Activated naive CD8-positive, alpha-beta T cell treated with anti-CD3 and anti-CD28 coated beads, Interleukin-2, amount 50 U/mL, for 16 hours (primary cell): ENCODE measurements at regions not wholly inside any gene's neighbourhood (a gene's known extent, or its start where the extent isn't known, plus 50 kb on each side); places are given as distances from the start of the nearest gene placed in this dataset.
"Not testable (repeated sequence)": the region's sequence is repeated elsewhere in the genome, so short reads cannot be mapped to it uniquely, and the experiment has no call there.

Source experiments
- DNase-seq: peaks from one replicate; pipeline ENCODE4 v3.0.0-alpha.2; 2020; ENCODE audit warnings: low read depth, low spot score

DNA sequence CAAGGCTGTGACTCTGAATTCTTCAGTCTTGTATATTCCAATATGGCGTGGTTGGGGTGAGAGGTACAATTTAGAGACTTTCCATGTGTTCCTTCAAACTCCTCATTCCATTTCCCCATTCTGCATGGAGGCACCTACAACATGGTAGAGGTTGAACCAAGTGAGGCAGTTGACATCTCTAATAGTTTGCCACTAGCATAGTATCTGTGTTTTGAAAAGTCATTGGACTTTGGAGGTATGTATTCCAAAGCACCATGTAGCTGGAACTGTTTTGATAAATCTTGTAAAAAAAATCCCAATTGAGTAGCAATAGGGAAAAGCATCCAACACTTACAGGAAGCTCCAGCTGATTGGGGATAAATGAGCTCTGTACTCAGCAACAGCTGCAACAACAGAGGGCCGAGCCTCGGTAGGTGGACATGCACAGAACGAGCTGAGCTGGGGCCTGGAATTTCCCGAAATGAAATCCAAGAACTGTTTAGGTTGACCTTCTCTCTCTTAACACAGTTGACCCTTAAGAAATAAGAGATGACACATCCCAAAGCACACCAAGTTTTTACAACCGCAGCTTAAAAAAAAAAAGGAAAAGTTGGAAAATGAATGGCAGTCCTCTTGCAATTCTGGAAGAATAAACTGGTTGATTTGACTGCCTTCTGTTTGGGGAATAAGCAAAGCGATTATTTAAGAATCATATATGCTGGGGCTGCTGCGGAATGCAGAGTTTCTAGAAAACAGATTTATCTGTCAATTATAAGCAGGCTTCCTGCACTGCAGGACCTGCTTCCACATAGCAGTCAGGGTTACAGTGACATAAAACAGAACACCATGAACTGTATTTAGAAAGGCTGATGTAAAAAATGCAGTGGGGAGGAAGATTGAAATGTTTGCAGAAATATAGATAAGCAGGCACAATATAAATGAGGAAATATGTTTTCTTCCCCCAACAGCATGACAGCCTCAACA is 194.6 kb upstream of the KRR1 start:
- no peak for DNase-seq

DNA sequence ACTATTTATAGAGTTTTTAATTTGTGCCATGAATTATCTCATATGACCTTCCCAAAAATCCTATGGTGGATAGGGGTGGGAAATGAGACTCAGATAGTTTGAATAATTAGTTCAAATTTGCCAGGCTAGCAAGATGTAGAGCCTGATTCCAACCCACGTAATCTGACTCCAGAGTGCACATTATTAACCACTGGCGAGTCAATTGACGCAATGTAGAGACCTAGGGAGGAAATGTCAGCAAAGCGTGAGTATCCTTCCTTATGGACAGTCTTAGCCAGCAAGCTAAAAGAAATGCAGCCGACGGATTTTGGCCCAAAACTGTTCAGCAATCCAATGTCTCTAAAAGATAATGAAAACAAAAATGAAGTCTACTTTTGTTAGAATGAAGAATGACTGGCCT is 193.3 kb upstream of the KRR1 start:
- no peak for DNase-seq

DNA sequence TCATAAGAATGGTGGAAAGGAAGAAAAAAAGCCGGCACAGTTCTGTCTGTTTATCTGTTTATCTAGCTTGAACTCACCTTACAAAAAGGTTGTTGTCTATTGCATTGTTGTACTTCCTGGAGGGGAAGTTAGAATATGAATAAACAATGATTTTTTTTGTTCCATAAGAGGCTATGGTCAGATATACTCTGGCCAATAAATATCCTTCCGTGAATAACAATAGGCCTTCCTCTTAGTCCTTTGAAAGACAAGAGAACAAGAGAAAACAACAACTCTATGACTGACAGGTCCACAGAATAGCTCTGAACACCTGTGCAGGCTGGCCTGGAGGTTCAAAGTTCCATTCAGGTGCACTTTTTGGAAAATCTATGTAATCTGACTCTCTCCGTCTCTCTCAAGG is 192.8 kb upstream of the KRR1 start:
- no peak for DNase-seq

DNA sequence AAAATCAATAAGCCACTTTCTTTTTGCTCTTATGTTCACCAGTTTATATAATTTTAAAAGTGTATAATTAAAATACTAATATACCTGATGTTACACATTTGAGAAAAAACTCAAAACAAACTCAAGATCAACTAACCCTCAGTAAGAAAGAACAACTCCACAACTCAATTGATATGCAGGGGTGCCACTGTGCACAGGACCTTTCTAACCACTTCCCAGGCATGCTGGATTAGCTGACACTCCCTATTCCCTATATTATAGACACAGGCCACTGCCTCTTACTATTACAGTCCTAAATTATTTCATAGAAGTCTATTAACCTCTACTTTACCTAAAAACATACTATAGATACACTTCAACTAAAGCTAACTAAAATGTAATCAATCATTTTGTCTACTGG is 191.7 kb upstream of the KRR1 start:
- DNase-seq: no peak

DNA sequence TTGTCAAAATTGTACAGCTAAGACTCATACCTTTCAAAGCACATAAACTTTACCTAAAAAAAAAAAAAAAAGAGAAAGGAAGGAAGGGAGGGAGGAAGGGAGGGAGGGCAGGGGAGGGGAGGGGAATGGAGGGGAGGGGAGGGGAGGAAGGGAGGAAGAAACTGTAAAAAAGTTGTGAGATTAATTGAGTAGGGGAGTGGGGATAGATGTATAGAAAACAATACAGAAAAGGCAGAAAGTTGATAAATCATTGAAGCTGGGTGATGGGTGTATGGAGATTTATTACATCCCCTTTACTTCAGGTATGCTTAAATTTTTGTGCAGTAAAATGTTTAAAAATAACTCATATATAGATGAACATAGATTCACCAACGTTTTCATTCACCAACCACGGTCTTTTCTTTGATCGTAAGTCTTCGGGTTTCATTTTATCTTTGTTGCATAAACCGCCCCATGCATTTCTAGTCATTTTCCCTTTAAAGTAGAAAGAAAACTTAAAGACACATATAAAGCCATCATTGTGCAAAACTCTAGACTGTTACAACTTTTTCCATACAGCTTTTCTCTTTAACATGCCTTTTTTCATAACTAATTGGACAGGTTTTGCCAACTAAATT is 191.2 kb upstream of the KRR1 start:
- no peak for DNase-seq

DNA sequence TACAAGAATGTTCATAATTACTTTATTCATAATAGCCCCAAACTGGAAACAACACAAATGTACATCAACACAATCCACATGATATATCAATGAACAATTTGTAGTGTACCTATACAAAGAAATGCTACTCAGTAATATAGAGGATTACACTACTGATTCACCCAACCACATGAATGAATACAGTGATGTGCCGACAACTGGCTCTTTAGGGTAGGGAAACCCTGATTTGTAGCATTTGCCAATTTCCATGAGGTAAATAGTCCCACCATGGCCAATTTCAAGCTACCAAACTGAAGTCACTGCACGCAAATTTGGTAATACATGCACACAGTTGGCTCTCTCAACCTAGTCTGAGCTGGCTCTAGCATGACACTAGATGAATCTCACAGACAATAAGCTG is 190.4 kb upstream of the KRR1 start:
- DNase-seq: no peak

DNA sequence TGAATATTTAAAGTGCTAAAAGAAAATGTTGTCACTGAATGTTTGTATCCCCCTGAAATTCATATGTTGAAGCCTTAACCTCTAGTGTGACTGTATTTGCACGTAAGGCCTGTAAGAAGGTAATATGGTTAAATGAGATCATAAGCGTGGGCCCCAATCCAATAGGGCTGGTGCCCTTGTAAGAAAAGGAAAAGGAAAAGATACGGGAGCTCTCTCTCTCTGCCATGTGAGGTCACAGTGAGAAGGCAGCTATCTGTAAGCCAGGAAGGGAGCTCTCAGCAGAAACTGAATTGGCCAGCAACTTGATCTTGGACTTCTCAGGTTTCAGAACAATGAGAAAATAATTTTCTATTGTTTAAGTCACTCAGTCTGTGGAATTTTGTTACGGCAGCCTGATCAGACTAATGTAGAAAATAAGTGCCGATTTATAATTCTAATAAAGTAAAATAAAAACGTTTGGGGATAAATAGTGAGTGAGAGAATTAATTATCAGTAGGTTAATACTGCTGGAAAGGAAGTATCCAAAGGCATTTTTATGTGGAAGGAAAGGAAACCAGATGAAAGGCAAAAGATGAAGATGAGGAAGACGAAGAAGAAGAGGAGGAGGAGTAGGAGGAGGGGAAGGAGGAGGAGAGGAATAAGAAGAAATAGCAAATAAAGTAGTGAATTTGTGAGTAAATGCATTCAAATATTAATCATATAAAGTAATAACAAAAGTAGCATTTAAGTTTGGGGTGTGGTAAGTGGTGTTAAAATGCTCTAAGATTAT is 188.5 kb upstream of the KRR1 start:
- no peak for DNase-seq

DNA sequence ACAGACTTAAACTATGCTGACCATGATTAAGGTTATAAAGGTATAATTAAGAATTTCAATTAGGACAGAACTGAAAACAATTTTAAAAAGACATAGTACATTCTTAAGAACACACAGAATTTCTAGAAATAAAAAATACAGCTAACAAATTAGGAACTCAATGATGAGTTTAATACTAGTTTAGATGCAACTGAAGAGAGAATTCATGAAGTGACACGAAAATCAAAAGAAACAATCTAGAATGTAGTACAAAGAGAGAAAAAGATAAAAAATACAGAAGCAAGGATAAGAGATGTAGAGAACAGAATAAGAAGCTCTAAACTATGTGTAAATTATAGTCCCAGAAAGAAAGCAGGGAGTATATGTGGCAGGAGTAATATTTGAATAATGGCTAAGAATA is 187.8 kb upstream of the KRR1 start:
- no peak for DNase-seq

DNA sequence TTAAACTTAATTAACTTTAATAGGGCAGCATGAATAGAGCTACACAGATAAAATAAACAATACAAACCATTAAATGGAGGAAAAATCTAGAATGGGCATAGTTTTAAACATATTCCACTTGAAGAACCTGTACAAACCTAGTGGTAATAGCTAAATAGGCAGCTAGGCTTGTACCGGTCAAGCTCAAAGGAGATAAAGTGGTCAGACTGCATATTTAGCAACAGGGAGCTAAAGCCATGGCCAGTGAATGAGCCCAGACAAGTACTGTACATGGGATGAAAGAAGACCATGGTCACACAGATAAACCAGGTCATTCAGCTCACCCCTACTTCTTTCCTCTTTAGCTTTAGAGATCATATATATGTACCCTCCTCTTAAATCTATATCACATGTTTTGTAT is 186.6 kb upstream of the KRR1 start:
- DNase-seq: no peak

DNA sequence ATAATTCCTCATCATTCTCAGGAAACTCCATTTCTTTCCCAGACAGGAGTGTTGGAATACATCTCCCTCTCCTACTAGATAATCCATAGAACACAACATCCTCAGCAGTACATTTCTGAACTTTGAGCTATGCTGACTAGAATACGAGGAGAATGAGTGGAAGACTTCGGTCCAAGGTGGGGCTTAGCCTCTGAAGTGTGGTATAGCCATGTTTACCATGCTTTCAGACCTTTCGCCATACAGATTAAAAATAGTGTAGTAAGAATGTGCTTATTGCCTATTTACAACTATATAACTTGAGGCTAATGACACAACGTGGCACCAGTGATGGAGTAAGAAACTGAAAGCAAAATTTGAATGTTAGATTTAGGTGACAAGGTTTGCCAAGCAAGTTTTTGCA is 184.5 kb upstream of the KRR1 start:
- no peak for DNase-seq

DNA sequence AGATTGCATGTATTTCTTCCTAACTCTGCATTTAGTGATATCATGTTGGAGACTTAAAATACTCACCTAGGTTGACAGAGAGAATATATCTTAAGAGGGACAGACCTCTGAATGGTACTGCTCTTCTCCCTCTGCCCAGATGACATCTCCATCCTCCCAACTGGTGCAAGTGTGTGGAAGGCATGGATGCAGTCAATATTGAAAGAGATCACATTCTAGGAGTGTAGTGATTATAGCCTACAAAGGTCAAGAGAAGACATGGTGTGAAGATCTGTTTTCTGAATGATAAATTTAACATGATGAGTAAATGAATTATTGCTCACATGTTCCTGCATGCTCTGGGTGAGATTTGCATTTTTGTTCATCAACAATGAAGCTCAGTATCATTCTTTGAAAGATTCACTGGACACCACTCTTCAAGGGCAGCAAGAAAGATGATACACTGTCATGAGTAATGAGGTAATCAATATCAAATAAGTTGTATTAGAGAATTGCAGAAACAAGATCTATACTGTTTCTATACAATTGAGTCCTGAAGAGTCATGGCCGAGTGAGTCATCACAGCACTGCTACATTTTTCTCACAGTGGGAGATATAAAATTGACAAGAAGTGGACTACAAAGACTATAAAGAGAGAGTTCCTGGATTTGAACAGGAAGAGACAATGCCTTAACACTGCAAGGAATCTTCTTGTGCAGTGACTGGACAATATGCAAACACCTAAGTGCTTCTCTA is 183.3 kb upstream of the KRR1 start:
- no peak for DNase-seq

DNA sequence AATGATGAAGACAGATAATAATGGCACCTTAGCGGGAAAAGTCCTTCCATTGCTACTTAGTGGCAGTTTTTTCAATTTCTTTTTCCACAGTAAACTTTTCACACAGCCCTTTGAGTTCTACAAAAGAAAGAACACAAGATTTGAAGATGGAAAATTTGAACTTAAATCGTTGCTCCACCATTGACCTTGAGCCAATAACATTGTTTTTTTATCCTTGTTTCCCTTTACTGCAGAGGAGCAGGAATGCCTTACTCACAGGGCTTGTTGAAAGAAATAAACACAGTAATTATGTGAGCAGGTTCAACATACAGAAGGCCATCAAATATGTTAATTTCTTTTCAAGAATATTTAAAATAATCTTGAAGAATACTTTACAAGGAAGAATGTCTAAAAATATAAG is 181.5 kb upstream of the KRR1 start:
- no peak for DNase-seq

DNA sequence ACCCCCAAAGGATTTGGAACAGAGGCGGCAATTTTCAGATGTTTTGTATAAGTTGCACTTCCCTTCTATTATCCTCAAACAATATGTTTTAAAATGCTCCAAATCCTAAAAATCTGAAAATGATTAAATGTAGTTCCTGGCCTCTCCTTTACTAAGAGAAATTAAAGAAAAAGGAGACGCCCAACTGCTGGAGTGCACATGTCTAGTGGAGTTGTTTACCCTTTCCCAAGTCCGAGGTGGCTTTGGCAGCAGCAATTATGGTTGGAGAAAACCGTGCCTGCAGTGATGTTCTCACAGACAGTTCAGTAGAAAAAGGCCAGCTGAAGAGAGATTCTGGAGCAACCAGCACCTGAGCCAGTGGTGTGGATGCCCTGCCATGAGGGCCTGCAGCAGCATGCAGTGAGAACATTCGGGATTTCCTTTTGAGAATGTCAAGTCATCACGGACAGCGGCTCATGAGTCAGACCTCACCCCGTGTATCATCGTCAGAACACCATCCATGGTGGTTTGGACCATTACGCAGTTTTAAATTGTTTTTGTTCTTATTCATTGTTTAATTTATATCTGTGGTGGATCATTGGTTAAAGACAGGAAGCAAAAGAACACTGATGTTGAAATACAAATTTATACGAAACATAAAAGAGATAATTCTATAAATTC is 179.0 kb upstream of the KRR1 start:
- DNase-seq: no peak

DNA sequence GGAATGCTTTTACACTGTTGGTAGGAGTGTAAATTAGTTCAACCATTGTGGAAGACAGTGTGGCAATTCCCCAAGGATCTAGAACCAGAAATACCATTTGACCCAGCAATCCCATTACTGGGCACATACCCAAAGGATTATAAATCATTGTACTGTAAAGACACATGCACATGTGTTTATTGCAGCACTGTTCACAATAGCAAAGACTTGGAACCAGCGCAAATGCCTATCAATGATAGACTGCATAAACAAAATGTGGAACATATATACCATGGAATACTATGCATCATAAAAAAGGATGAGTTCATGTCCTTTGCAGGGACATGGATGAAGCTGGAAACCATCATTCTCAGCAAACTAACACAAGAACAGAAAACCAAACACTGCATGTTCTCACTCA is 174.8 kb upstream of the KRR1 start:
- not testable (repeated sequence) for DNase-seq

DNA sequence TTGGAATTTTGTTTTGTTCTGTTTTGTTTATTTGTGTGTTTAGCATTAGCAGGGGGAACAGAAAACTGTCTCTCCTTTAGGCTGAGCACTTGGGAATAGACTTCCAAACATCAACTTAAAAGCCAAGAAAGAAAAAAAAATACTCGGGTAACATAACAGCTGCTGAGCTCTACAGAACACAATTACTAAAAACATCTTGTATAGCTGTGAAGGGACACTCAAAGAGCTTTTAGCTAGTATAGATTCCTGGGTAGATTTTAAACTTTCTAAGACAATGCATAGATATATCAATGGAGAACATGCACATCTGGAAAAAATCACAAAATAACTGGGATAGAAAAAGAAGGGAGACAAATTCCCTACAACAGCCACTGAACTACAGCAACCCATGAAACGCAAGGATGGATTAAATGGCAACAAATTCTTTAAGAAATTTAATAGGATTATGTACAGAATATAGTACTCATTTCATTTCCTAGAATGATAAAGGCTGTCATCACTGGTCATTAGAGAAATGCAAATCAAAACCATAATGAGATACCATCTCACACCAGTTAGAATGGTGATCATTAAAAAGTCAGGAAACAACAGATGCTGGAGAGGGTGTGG is 174.3 kb upstream of the KRR1 start:
- no peak for DNase-seq

DNA sequence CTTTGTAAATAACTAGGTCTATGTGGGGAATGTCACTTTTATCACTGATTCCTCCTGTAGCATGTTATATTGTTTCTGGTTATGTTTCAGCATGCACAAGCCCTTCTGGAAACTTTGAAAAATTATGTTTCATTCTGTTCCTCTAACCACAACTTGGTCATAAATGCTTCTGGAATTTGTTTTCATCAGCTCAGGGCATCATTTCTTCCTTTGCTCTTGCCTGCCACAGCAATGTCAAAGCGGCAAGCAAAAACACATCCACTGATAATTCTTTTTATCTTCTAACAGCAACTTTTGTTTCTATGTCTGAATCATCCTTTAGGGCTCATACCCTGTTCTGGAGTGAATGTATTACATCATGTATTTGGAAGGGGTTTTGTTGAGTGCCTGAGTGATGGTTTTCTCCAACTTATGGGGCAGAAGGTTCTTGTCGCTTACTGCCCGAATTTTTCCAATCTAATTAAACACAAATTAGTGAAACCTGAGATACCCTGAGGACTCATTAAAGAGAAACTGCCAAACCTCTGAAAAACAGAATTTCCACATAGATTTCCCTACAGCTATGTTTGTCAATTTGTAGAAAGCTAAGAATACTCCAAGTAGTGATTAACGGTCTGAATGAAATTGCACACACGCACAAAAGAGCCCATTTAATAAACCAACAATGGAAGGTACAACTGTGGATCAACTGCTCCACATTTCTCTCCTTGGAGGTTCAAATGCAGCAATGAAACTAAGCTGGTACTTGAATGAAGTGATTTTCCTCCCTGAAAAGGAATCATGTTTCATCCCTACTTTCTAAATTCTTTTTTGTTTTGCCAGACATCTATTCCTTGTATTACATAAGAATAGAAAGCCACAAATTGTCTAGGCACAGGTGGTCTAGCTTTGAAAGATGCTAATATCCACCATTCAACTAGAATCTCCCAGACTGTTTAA is 173.5 kb upstream of the KRR1 start:
- DNase-seq: no peak

DNA sequence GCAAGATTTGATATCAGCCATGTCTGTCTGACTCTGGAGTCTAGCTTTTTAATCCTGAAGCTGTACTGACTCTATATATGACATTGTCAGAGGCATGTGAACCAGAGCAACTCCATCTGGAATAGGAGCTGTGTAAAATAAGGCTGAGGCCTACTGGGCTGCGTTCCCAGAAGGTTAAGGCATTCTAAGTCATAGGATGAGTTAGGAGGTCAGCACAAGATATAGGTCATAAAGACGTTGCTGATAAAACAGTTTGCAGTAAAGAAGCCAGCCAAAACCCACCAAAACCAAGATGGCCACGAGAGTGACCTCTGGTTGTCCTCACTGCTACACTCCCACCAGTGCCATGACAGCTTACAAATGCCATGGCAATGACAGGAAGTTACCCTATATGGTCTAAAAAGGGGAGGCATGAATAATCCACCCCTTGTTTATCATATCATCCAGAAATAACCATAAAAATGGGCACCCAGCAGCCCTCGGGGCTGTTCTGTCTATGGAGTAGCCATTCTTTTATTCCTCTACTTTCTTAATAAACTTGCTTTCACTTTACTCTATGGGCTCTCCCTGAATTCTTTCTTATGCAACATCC is 172.7 kb upstream of the KRR1 start:
- DNase-seq: not testable (repeated sequence)

DNA sequence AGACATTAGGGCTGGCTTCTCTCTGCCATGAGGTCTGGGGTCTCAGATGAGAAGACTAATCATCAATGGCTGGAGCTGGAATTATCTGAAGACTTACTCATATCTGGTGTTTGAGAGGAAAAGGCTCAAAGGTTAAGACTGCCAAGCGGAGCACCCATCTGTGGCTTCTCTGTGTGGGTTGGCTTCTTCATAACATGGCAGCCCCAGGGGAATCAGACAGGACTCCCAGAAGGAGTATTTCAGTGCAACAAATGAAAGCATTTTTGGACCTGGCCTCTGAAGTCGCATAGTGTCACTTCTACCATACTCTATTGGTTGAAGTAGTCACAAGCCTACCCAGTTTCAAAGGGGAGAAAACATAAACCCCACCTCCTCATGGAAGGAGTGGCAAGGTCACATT is 171.8 kb upstream of the KRR1 start:
- DNase-seq: no peak

DNA sequence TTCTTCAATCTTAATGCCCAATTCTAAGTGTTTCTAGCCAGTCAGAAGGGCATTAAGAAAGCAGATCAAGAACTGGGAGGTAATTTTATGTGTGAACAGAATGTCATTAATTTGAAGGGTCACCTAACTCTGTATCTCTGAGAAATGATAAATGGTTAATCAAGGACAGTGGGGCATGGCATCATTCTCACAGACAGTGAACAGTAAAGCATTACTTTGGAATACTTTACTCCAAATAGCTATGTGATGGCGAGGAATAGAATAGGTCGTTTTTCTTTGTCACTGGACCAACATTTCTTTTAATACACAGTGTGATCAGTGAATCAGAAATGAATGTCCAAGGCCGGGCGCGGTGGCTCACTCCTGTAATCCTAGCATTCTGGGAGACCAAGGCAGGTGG is 166.1 kb upstream of the KRR1 start:
- DNase-seq: no peak
